ENCODE measurements at regions not wholly inside any gene's neighbourhood (a gene's known extent, or its start where the extent isn't known, plus 50 kb on each side); places are given as distances from the start of the nearest gene placed in this dataset.
"Not testable (repeated sequence)": the region's sequence is repeated elsewhere in the genome, so short reads cannot be mapped to it uniquely, and the experiment has no call there.

GRCh38 chr20:59466107-59466815 is 138.1 kb upstream of the PHACTR3 start:
- DNase-seq = no peak

- DNase-seq = no peak
These were observed 135.5 kb upstream of the PHACTR3 start for GRCh38 chr20:59468831-59469230.

GRCh38 chr20:59469267-59470252 is 134.8 kb upstream of the PHACTR3 start:
- no peak for DNase-seq

- no peak for DNase-seq
These were observed 133.8 kb upstream of the PHACTR3 start for GRCh38 chr20:59470521-59470920.

GRCh38 chr20:59471653-59472421 is 132.5 kb upstream of the PHACTR3 start:
- DNase-seq = no peak

GRCh38 chr20:59473742-59474141 is 130.6 kb upstream of the PHACTR3 start:
- DNase-seq = no peak

GRCh38 chr20:59481067-59481466 is 123.3 kb upstream of the PHACTR3 start:
- DNase-seq = no peak

GRCh38 chr20:59481477-59482018 is 122.8 kb upstream of the PHACTR3 start:
- no peak for DNase-seq

- no peak for DNase-seq
These were observed 121.8 kb upstream of the PHACTR3 start for GRCh38 chr20:59482351-59483187.

GRCh38 chr20:59483481-59483880 is 120.9 kb upstream of the PHACTR3 start:
- no peak for DNase-seq

GRCh38 chr20:59484228-59484627 is 120.1 kb upstream of the PHACTR3 start:
- DNase-seq = no peak

GRCh38 chr20:59485576-59486454 is 118.5 kb upstream of the PHACTR3 start:
- no peak for DNase-seq

- not testable (repeated sequence) for DNase-seq
These were observed 115.9 kb upstream of the PHACTR3 start for GRCh38 chr20:59488459-59488858.

- not testable (repeated sequence) for DNase-seq
These were observed 113.9 kb upstream of the PHACTR3 start for GRCh38 chr20:59490196-59491004.

- no peak for DNase-seq
These were observed 112.5 kb upstream of the PHACTR3 start for GRCh38 chr20:59491884-59492283.

GRCh38 chr20:59493926-59494325 is 110.4 kb upstream of the PHACTR3 start:
- no peak for DNase-seq

GRCh38 chr20:59495166-59495565 is 109.2 kb upstream of the PHACTR3 start:
- no peak for DNase-seq

- peak; percentile 32 to 81 for DNase-seq
These were observed 108.3 kb upstream of the PHACTR3 start for GRCh38 chr20:59495894-59496510.

GRCh38 chr20:59498291-59498690 is 106.0 kb upstream of the PHACTR3 start:
- DNase-seq = no peak

Data from NCI-H524 (cell line).